ENCODE measurements at regions not wholly inside any gene's neighbourhood (a gene's known extent, or its start where the extent isn't known, plus 50 kb on each side); places are given as distances from the start of the nearest gene placed in this dataset.

DNA sequence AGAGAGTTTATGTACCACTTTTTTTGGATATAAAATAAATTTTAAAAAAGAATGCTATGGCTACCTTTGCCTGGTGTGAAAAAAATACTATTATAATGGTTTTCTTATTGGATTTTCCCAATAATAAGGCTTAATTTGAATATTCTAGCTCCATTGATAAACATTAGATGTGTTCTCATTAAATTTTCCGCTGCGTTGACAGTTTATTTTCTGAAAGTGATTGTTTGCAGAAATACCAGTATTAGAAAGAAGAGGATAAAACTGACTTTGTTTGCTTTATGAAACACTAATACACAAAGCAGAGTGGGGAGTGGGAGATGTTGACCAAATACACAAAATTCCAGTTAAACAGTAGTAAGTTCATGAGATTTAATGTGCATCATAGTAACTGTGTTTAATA, 433.3 kb upstream of the TMEFF2 start:
- no peak for TF ChIP-seq POLR2A (IDR thresholded peaks at IDR 0.05)
- TF ChIP-seq POLR2AphosphoS5 (IDR thresholded peaks at IDR 0.05) = no peak

Data from suprapubic skin (tissue), 4 donors.